ENCODE measurements at regions not wholly inside any gene's neighbourhood (a gene's known extent, or its start where the extent isn't known, plus 50 kb on each side); places are given as distances from the start of the nearest gene placed in this dataset.
"Not testable (repeated sequence)": the region's sequence is repeated elsewhere in the genome, so short reads cannot be mapped to it uniquely, and the experiment has no call there.

DNA sequence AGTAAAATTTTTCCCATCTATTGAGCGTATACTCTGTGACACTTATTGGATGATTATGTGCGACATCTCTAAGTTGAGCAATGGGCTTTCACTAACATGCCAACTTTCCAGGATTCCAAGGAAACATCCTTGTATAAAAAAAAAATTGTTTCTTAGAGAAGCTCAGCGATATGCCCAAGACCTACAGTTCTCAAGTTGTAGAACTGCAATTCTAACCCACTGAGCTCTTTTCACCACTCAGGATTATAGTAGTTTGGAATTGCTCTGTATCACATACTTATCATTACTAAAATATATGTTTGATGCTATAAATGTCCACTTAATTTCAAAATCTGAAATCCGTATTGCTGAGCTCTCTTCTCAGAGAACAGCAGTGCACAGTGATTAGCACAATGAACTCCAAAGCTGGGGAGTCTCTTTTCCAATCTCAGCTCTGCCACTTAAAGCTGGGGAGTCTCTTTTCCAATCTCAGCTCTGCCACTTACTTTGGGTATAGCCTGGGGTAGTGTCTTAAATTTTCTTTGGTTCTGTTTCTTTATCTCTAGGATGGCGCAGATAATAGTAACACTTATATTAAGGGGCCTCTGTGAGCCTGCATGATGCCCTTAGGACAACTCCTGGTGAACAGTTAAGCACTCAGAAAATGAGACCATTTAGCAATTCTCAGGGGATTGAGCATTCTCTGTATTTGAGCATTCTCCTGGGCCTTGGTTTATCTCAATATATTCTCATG, 1722.2 kb upstream of the AGA start:
- no peak for DNase-seq
- intact Hi-C loops (cut with DNase I; ENCODE audit: low total_unique reads) (no loop called here), in situ Hi-C loops (cut with MboI; ENCODE audit: low sequenced_read_pairs in 4 of 4) (no loop called here)
- TF ChIP-seq CTCF (IDR thresholded peaks at IDR 0.05 in 4 of 5, conservative IDR thresholded peaks at IDR 0.05 in 1 of 5): no peak
- TF ChIP-seq POLR2A (IDR thresholded peaks at IDR 0.05): no peak
- H3K9me3 ChIP-seq: no peaks in the 10 kb centered on the region
- ATAC-seq: no peak
- H3K27me3 ChIP-seq: no peaks in the 10 kb centered on the region
- no peaks in the 10 kb centered on the region for H3K4me1 ChIP-seq
- no peak overlapping the region for H3K27ac ChIP-seq
- no peaks in the 10 kb centered on the region for H3K36me3 ChIP-seq
- H3K4me3 ChIP-seq: no peak overlapping the region

DNA sequence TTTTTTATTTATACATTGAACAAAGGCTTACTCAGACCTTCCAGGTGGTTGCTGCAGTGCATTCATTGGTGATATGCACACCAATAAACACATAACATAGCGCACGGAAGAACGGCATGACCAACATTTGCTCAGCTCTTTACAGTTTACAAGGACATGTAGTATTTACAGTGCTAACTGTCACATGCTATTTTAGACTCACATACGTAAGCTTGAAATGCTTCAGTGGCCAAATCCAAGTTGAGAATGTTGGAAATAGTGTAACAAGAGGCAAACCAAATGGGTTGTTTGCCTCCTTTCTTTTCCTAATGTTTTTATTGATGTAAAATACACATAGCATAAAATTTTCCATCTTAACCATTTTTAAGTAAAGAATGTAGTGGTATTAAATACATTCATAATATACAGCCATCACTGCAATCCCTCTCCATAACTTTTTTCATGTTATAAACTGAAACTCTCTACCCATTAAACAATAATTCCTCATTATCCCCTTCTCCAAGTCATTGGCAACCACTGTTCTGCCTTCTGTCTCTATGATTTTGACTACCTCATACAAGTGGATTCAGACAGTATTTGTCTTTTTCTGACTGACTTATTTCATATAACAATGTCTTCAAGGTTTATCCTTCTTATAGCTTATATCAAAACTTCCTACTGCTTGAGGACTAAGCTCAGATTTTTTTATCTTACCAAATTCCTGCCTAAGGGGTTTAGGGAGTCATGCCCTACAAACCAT, 1722.9 kb upstream of the AGA start:
- intact Hi-C loops (cut with DNase I; ENCODE audit: low total_unique reads): no loop called here
- no peaks in the 10 kb centered on the region for H3K27me3 ChIP-seq
- ATAC-seq (no peak), DNase-seq (no peak)
- H3K36me3 ChIP-seq: no peaks in the 10 kb centered on the region
- in situ Hi-C loops (cut with MboI; ENCODE audit: low sequenced_read_pairs in 4 of 4): no loop called here
- H3K27ac ChIP-seq: no peak overlapping the region
- H3K4me1 ChIP-seq: no peaks in the 10 kb centered on the region
- no peak for TF ChIP-seq CTCF (IDR thresholded peaks at IDR 0.05 in 4 of 5, conservative IDR thresholded peaks at IDR 0.05 in 1 of 5)
- TF ChIP-seq POLR2A (IDR thresholded peaks at IDR 0.05): no peak
- no peaks in the 10 kb centered on the region for H3K9me3 ChIP-seq
- H3K4me3 ChIP-seq: no peak overlapping the region

DNA sequence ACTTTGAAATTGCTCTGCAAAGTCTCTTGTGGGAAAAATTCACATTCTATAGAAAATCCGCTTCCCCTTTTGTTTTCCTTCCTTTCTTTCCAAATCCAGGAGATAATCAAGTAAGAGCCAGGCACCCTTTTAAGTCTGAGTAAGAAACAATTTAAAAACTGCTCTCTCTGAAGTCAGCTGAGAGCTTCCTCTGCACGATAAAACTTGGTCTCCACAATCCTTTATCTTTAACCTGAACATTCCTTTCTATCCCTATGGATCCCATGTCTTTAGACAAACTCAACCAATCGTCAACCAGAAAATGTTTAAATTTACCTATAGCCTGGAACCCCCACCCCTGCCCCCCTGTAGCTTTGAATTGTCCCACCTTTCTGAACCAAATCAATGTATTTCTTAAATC, 1723.6 kb upstream of the AGA start:
- ATAC-seq: no peak
- Histone ChIP-seq H3K27me3 (no peaks in the 10 kb centered on the region), H3K27ac (no peak overlapping the region), H3K4me3 (no peak overlapping the region), H3K36me3 (no peaks in the 10 kb centered on the region), H3K4me1 (no peaks in the 10 kb centered on the region), H3K9me3 (no peaks in the 10 kb centered on the region)
- intact Hi-C loops (cut with DNase I; ENCODE audit: low total_unique reads) (no loop called here), in situ Hi-C loops (cut with MboI; ENCODE audit: low sequenced_read_pairs in 4 of 4) (no loop called here)
- DNase-seq: no peak
- TF ChIP-seq POLR2A (IDR thresholded peaks at IDR 0.05) (no peak), CTCF (IDR thresholded peaks at IDR 0.05 in 4 of 5, conservative IDR thresholded peaks at IDR 0.05 in 1 of 5) (no peak)

DNA sequence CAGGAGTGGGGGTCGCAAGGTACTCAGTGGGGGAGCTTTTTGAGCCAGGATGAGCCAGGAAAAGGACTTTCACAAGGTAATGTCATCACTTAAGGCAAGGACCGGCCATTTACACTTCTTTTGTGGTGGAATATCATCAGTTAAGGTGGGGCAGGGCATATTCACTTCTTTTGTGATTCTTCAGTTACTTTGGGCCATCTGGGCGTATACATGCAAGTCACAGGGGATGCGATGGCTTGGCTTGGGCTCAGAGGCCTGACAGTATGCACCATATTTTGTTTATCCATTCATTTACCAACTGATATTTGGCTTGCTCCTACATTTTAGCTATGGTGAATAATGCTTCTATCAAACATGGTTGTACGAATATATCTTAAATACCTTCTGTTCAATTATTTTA, 1728.1 kb upstream of the AGA start:
- in situ Hi-C loops (cut with MboI; ENCODE audit: low sequenced_read_pairs in 4 of 4): not testable (repeated sequence)

GRCh38 chr4:179182741-179183140, 1740.5 kb upstream of the AGA start:
- H3K36me3 ChIP-seq: no peaks in the 10 kb centered on the region
- intact Hi-C loops (cut with DNase I; ENCODE audit: low total_unique reads): no loop called here
- H3K9me3 ChIP-seq: no peaks in the 10 kb centered on the region
- no peaks in the 10 kb centered on the region for H3K4me1 ChIP-seq
- H3K4me3 ChIP-seq: no peak overlapping the region
- ATAC-seq: no peak
- no peak for TF ChIP-seq CTCF (IDR thresholded peaks at IDR 0.05 in 4 of 5, conservative IDR thresholded peaks at IDR 0.05 in 1 of 5)
- no peak for TF ChIP-seq POLR2A (IDR thresholded peaks at IDR 0.05)
- no peak for DNase-seq
- no peak overlapping the region for H3K27ac ChIP-seq
- in situ Hi-C loops (cut with MboI; ENCODE audit: low sequenced_read_pairs in 4 of 4): no loop called here
- H3K27me3 ChIP-seq: no peaks in the 10 kb centered on the region

More for the DNA sequence above, 1728.1 kb upstream of the AGA start:
- H3K9me3 ChIP-seq; DNase-seq; H3K4me1 ChIP-seq; H3K27ac ChIP-seq; H3K27me3 ChIP-seq; ATAC-seq; intact Hi-C loops (cut with DNase I; ENCODE audit: low total_unique reads); H3K4me3 ChIP-seq; H3K36me3 ChIP-seq: not testable (repeated sequence)

Measured in gastrocnemius medialis (tissue), 4 donors.